Endothelial cell of umbilical vein (primary cell): ENCODE measurements at regions not wholly inside any gene's neighbourhood (a gene's known extent, or its start where the extent isn't known, plus 50 kb on each side); places are given as distances from the start of the nearest gene placed in this dataset.

Experiments used
- EZH2 ChIP-seq: IDR thresholded peaks from 2 replicates; pipeline ENCODE4 v1.6.1; 2012; ENCODE audit warnings: borderline replicate concordance, low read depth, mild to moderate bottlenecking, moderate library complexity, low read length, inconsistent platforms; ENCODE audit not compliant: severe bottlenecking
- JUN ChIP-seq: IDR thresholded peaks from 2 replicates; pipeline ENCODE4 v1.6.1; 2011; ENCODE audit warnings: borderline replicate concordance, low read depth; ENCODE audit not compliant: insufficient read length, insufficient read depth
- POLR2AphosphoS5 ChIP-seq: IDR thresholded peaks from 2 replicates; pipeline ENCODE4 v1.6.1; 2012; ENCODE audit warnings: low read depth, mild to moderate bottlenecking, control low read depth, low read length, moderate library complexity; ENCODE audit not compliant: insufficient read depth
- TF ChIP-seq, protein P1 (sequence below), 2 donors: IDR thresholded peaks; 1 replicate in 1 of 2; 2 replicates in 1 of 2; pipeline ENCODE4 v1.5.1; 2011; ENCODE audit warnings: low read length in 2 of 2, mild to moderate bottlenecking in 2 of 2, moderate library complexity in 2 of 2, control low read depth in 1 of 2, inconsistent platforms in 1 of 2, low read depth in 1 of 2; ENCODE audit not compliant: insufficient read depth in 1 of 2; ENCODE audit errors: extremely low read depth in 1 of 2

DNA sequence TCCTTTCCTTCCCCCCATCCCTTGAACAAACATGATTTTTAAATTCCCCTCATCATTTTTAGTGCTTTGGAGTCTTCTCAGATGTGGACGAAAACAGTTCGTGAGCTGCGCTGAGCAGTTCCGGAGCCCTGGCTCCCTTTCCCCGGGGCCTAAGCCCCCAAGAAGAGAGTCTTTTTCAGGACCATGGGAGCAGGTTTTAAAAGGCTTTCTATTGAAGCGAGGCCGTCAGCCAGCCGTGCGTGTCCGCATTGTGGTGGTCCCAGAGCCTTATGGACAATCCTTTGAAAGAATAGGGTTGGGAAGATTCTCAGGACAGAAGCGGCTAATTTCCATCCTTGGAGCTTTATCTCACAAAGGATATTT, 290.7 kb downstream of the SOX11 start:
- TF ChIP-seq, protein P1, sequence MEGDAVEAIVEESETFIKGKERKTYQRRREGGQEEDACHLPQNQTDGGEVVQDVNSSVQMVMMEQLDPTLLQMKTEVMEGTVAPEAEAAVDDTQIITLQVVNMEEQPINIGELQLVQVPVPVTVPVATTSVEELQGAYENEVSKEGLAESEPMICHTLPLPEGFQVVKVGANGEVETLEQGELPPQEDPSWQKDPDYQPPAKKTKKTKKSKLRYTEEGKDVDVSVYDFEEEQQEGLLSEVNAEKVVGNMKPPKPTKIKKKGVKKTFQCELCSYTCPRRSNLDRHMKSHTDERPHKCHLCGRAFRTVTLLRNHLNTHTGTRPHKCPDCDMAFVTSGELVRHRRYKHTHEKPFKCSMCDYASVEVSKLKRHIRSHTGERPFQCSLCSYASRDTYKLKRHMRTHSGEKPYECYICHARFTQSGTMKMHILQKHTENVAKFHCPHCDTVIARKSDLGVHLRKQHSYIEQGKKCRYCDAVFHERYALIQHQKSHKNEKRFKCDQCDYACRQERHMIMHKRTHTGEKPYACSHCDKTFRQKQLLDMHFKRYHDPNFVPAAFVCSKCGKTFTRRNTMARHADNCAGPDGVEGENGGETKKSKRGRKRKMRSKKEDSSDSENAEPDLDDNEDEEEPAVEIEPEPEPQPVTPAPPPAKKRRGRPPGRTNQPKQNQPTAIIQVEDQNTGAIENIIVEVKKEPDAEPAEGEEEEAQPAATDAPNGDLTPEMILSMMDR (IDR thresholded peaks at IDR 0.05; ENCODE audit: extremely low read depth in 1 of 2, insufficient read depth in 1 of 2, low read depth in 1 of 2, low read length in 2 of 2), result no peak
- TF ChIP-seq EZH2 (no peak), JUN (no peak), POLR2AphosphoS5 (no peak)
